ENCODE measurements at regions not wholly inside any gene's neighbourhood (a gene's known extent, or its start where the extent isn't known, plus 50 kb on each side); places are given as distances from the start of the nearest gene placed in this dataset.

DNA sequence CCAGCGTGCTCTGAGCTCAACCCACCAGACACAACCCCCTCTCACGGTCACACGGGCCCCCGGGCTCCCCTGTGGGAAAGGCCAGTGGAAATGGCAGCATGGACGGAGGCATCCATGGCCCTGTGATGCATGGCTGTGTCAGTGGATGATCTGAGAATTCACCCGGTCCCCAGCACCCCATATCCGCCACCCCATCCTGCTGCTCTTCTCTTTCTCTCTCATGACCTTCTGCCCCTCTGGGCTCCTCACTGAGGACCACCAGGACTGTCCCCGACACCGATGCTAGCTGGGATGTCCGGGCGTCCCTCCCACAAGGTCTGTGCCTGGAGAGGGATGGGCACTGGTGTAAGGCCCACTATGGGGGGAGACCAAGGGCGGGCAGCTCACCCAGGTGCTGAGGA lies 282.2 kb downstream of the ADGRD1 start:
- Histone ChIP-seq H3K4ac (ENCODE audit: low read depth, low read length) (no peak overlapping the region), H3K4me2 (ENCODE audit: low read depth, low read length) (no peak overlapping the region), H3K9ac (ENCODE audit: low read depth, low read length) (no peak overlapping the region), H2AFZ (replicated peaks; ENCODE audit: low read length, poor library complexity) (no peak overlapping the region), H3K79me1 (ENCODE audit: low read depth in 1 of 2, low read length in 2 of 2) (no peaks in the 10 kb centered on the region), H2AK5ac (ENCODE audit: low read depth, low read length) (no peak overlapping the region), H2BK120ac (ENCODE audit: low read depth, low read length) (no peak overlapping the region), H4K91ac (ENCODE audit: insufficient read depth, low read depth, low read length) (no peak overlapping the region), H4K8ac (ENCODE audit: low read depth in 2 of 2, low read length in 2 of 2) (no peak overlapping the region), H3K14ac (replicated peaks; ENCODE audit: low read depth, low read length) (no peak overlapping the region), H2AK9ac (replicated peaks; ENCODE audit: low read depth, low read length, poor library complexity) (no peak overlapping the region), H3K9me3 (ENCODE audit: control insufficient read depth, insufficient read depth, low read length) (peaks cover 20% of the 10 kb centered on the region), H3K4me1 (ENCODE audit: control insufficient read depth, insufficient read depth, low read length) (no peaks in the 10 kb centered on the region), H2BK15ac (ENCODE audit: low read depth, low read length) (no peak overlapping the region), H3K9me1 (ENCODE audit: insufficient read depth, low read length) (no peaks in the 10 kb centered on the region), H2BK5ac (ENCODE audit: low read depth, low read length, poor library complexity, severe bottlenecking) (no peak overlapping the region), H2BK20ac (ENCODE audit: low read depth, low read length) (no peak overlapping the region), H4K5ac (ENCODE audit: low read depth, low read length) (no peak overlapping the region), H3K18ac (ENCODE audit: low read depth, low read length) (no peak overlapping the region), H4K20me1 (ENCODE audit: insufficient read depth, low read length) (no peaks in the 10 kb centered on the region), H3K27me3 (ENCODE audit: control insufficient read depth, insufficient read depth, low read length) (no peaks in the 10 kb centered on the region), H3K23ac (ENCODE audit: low read depth, low read length) (no peak overlapping the region), H3K27ac (ENCODE audit: insufficient read depth, low read length) (no peak overlapping the region), H3K56ac (ENCODE audit: extremely low read depth, insufficient read depth, low read length) (no peak overlapping the region), H3K4me3 (ENCODE audit: insufficient read depth, low read depth, low read length) (no peak overlapping the region), H3K36me3 (ENCODE audit: control insufficient read depth, insufficient read depth, low read length) (no peaks in the 10 kb centered on the region)
- CTCF ChIA-PET, result no interaction called here
- in situ Hi-C loops (cut with MboI; ENCODE audit: low sequenced_read_pairs), result no loop called here
- intact Hi-C loops (cut with micrococcal nuclease), result no loop called here
- dilution Hi-C loops (cut with HindIII; ENCODE audit: low sequenced_read_pairs, unreplicated experiment), result no loop called here
- no TSS peak for BruUV-seq (replicated peaks)
- ATAC-seq (ENCODE audit: low read depth), result no peak
- POLR2A ChIA-PET (ENCODE audit: unreplicated experiment), result no interaction called here
- WGBS, 2 experiments (ENCODE audit: extremely low coverage in 2 of 2, insufficient read length in 1 of 2), result no CpG with 5 or more reads among the region's 12 CpGs
- DNase-seq, result no peak
- TF ChIP-seq CEBPB (IDR thresholded peaks at IDR 0.05; ENCODE audit: low read depth, low read length) (no peak), RAD21 (IDR thresholded peaks at IDR 0.05; ENCODE audit: low read length) (no peak), CTCF (conservative IDR thresholded peaks at IDR 0.05; ENCODE audit: low read depth, low read length) (no peak), MAFK (IDR thresholded peaks at IDR 0.05; ENCODE audit: low read depth, low read length) (no peak)
- TF ChIP-seq, protein P1, sequence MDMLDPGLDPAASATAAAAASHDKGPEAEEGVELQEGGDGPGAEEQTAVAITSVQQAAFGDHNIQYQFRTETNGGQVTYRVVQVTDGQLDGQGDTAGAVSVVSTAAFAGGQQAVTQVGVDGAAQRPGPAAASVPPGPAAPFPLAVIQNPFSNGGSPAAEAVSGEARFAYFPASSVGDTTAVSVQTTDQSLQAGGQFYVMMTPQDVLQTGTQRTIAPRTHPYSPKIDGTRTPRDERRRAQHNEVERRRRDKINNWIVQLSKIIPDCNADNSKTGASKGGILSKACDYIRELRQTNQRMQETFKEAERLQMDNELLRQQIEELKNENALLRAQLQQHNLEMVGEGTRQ (IDR thresholded peaks at IDR 0.05; ENCODE audit: low read depth, low read length), result no peak

Data from IMR-90 (cell line).